Right atrium auricular region (tissue), 2 donors: ENCODE measurements at regions not wholly inside any gene's neighbourhood (a gene's known extent, or its start where the extent isn't known, plus 50 kb on each side); places are given as distances from the start of the nearest gene placed in this dataset.
A peak's percentile ranks its signal among the peaks of the same experiment; 100 is the strongest.

ENCODE experiments used
- DNase-seq: peaks from one replicate; pipeline ENCODE4 v3.0.0-alpha.2; 2019; ENCODE audit warnings: low spot score
- H3K27ac ChIP-seq, 2 donors: fragments of 200-600 bp; sonication (generic); 1 replicate in 1 of 2; 2 replicates in 1 of 2; pipeline ENCODE4 v1.5.1; 2016 to 2019
- H3K27me3 ChIP-seq, 2 donors: fragments of 200-600 bp; sonication (generic); one replicate each; pipeline versions ENCODE4 v1.5.1 to v1.6.0; 2017 to 2019
- H3K36me3 ChIP-seq: fragments of 200-600 bp; sonication (generic); one replicate; pipeline ENCODE4 v1.5.1; 2016
- H3K4me1 ChIP-seq, 2 donors: fragments of 200-600 bp; sonication (generic); one replicate each; pipeline versions ENCODE4 v1.5.1 to v1.6.0; 2017 to 2019
- H3K4me3 ChIP-seq, 2 donors: fragments of 200-600 bp; sonication (generic); 1 replicate in 1 of 2; 2 replicates in 1 of 2; pipeline ENCODE4 v1.5.1; 2017 to 2019; ENCODE audit warnings: mild to moderate bottlenecking in 1 of 2, moderate library complexity in 1 of 2
- H3K9me3 ChIP-seq, 2 donors: fragments of 200-600 bp; sonication (generic); one replicate each; pipeline ENCODE4 v1.5.1; 2019
- CTCF ChIP-seq, 2 donors: fragments of 200-600 bp; sonication (generic); IDR thresholded peaks; one replicate each; pipeline ENCODE4 v1.5.1; 2019; ENCODE audit warnings: antibody characterized with exemption in 2 of 2

- no peak overlapping the region for H3K4me3 ChIP-seq
- H3K27me3 ChIP-seq, result no peaks in the 10 kb centered on the region
- H3K9me3 ChIP-seq, result no peaks in the 10 kb centered on the region
- DNase-seq, result no peak
- peak overlapping the region in 1 of 2 donors; percentile 44 for H3K27ac ChIP-seq
- no peak for TF ChIP-seq CTCF (IDR thresholded peaks at IDR 0.05)
- no peaks in the 10 kb centered on the region for H3K36me3 ChIP-seq
- H3K4me1 ChIP-seq, result no peaks in the 10 kb centered on the region
Measured at GRCh38 chr14:88128816-88129215, 123.9 kb downstream of the GPR65 start.

GRCh38 chr14:88129306-88130056 is 124.5 kb downstream of the GPR65 start:
- Histone ChIP-seq H3K9me3 (no peaks in the 10 kb centered on the region), H3K27ac (peak overlapping the region; percentile 1 to 44), H3K27me3 (no peaks in the 10 kb centered on the region), H3K4me3 (no peak overlapping the region), H3K4me1 (no peaks in the 10 kb centered on the region), H3K36me3 (no peaks in the 10 kb centered on the region)
- DNase-seq, result no peak
- TF ChIP-seq CTCF (IDR thresholded peaks at IDR 0.05), result peak in 1 of 2 donors; percentile 45

- Histone ChIP-seq H3K27me3 (no peaks in the 10 kb centered on the region), H3K4me1 (no peaks in the 10 kb centered on the region), H3K9me3 (no peaks in the 10 kb centered on the region), H3K27ac (peak overlapping the region; percentile 1 to 15), H3K4me3 (no peak overlapping the region), H3K36me3 (no peaks in the 10 kb centered on the region)
- no peak for DNase-seq
- no peak for TF ChIP-seq CTCF (IDR thresholded peaks at IDR 0.05)
Measured at GRCh38 chr14:88130057-88130432, 125.1 kb downstream of the GPR65 start.
